ENCODE measurements at regions not wholly inside any gene's neighbourhood (a gene's known extent, or its start where the extent isn't known, plus 50 kb on each side); places are given as distances from the start of the nearest gene placed in this dataset.

DNA sequence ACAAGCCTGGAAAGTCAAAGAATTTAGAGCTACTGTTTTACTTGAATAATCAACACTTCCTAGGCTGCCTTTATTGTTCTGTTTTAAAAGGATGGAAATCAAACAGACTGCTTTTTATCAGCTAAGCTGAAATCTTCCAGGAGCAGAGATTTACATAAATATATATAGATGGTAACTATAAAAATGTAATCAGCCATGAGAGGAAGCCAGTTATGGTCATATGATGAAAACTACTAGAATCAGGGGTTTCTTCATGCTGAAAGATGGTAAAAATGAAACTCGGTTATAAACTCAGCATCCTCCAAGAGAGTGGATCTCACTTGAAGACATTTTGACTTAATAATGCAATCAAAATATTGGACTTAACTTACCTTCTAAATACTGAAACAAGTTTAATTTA lies 413.0 kb downstream of the GXYLT1 start:
- Histone ChIP-seq H2AFZ (ENCODE audit: control insufficient read depth, low read depth, low read length) (no peak overlapping the region), H3K27ac (ENCODE audit: control insufficient read depth, insufficient read depth) (no peak overlapping the region), H4K20me1 (ENCODE audit: control insufficient read depth, insufficient read depth) (no peaks in the 10 kb centered on the region), H3K9ac (ENCODE audit: control insufficient read depth, insufficient read depth, low read length) (no peak overlapping the region), H3K9me3 (replicated peaks; ENCODE audit: control insufficient read depth, insufficient read depth, low read length) (no peaks in the 10 kb centered on the region), H3K27me3 (replicated peaks in 1 of 2; ENCODE audit: control insufficient read depth in 2 of 2, insufficient read depth in 2 of 2, low read length in 1 of 2) (no peaks in the 10 kb centered on the region), H3K4me1 (ENCODE audit: control insufficient read depth, insufficient read depth, low read length) (no peaks in the 10 kb centered on the region), H3K36me3 (ENCODE audit: control insufficient read depth in 2 of 2, insufficient read depth in 2 of 2, low read length in 1 of 2) (no peaks in the 10 kb centered on the region), H3K4me3 (no peak overlapping the region), H3K4me2 (ENCODE audit: control insufficient read depth, insufficient read depth) (no peak overlapping the region), H3K79me2 (ENCODE audit: control insufficient read depth, insufficient read depth, low read length) (no peaks in the 10 kb centered on the region)
- no TSS peak for BruUV-seq (replicated peaks)
- ATAC-seq (no peak), FAIRE-seq (no peak), DNase-seq (ENCODE audit: low read depth, low spot score) (no peak)
- TF ChIP-seq, protein P1, sequence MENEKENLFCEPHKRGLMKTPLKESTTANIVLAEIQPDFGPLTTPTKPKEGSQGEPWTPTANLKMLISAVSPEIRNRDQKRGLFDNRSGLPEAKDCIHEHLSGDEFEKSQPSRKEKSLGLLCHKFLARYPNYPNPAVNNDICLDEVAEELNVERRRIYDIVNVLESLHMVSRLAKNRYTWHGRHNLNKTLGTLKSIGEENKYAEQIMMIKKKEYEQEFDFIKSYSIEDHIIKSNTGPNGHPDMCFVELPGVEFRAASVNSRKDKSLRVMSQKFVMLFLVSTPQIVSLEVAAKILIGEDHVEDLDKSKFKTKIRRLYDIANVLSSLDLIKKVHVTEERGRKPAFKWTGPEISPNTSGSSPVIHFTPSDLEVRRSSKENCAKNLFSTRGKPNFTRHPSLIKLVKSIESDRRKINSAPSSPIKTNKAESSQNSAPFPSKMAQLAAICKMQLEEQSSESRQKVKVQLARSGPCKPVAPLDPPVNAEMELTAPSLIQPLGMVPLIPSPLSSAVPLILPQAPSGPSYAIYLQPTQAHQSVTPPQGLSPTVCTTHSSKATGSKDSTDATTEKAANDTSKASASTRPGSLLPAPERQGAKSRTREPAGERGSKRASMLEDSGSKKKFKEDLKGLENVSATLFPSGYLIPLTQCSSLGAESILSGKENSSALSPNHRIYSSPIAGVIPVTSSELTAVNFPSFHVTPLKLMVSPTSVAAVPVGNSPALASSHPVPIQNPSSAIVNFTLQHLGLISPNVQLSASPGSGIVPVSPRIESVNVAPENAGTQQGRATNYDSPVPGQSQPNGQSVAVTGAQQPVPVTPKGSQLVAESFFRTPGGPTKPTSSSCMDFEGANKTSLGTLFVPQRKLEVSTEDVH (IDR thresholded peaks at IDR 0.05; ENCODE audit: low read depth, partially characterized antibody), result no peak
- TF ChIP-seq, protein P2, sequence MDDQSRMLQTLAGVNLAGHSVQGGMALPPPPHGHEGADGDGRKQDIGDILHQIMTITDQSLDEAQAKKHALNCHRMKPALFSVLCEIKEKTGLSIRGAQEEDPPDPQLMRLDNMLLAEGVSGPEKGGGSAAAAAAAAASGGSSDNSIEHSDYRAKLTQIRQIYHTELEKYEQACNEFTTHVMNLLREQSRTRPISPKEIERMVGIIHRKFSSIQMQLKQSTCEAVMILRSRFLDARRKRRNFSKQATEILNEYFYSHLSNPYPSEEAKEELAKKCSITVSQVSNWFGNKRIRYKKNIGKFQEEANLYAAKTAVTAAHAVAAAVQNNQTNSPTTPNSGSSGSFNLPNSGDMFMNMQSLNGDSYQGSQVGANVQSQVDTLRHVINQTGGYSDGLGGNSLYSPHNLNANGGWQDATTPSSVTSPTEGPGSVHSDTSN (IDR thresholded peaks at IDR 0.05; ENCODE audit: insufficient replicate concordance, low read depth, low read length), result no peak
- TF ChIP-seq ZBED1 (IDR thresholded peaks at IDR 0.05; ENCODE audit: borderline replicate concordance) (no peak), STAT3 (IDR thresholded peaks at IDR 0.05; ENCODE audit: low read depth, low read length) (no peak), NBN (IDR thresholded peaks at IDR 0.05) (no peak), RCOR1 (conservative IDR thresholded peaks at IDR 0.05; ENCODE audit: low read depth, low read length) (no peak), YY1 (IDR thresholded peaks at IDR 0.05; ENCODE audit: low read depth, low read length) (no peak), ZNF622 (IDR thresholded peaks at IDR 0.05) (no peak), KLF5 (IDR thresholded peaks at IDR 0.05; ENCODE audit: partially characterized antibody) (no peak)
- TF ChIP-seq, protein P3, sequence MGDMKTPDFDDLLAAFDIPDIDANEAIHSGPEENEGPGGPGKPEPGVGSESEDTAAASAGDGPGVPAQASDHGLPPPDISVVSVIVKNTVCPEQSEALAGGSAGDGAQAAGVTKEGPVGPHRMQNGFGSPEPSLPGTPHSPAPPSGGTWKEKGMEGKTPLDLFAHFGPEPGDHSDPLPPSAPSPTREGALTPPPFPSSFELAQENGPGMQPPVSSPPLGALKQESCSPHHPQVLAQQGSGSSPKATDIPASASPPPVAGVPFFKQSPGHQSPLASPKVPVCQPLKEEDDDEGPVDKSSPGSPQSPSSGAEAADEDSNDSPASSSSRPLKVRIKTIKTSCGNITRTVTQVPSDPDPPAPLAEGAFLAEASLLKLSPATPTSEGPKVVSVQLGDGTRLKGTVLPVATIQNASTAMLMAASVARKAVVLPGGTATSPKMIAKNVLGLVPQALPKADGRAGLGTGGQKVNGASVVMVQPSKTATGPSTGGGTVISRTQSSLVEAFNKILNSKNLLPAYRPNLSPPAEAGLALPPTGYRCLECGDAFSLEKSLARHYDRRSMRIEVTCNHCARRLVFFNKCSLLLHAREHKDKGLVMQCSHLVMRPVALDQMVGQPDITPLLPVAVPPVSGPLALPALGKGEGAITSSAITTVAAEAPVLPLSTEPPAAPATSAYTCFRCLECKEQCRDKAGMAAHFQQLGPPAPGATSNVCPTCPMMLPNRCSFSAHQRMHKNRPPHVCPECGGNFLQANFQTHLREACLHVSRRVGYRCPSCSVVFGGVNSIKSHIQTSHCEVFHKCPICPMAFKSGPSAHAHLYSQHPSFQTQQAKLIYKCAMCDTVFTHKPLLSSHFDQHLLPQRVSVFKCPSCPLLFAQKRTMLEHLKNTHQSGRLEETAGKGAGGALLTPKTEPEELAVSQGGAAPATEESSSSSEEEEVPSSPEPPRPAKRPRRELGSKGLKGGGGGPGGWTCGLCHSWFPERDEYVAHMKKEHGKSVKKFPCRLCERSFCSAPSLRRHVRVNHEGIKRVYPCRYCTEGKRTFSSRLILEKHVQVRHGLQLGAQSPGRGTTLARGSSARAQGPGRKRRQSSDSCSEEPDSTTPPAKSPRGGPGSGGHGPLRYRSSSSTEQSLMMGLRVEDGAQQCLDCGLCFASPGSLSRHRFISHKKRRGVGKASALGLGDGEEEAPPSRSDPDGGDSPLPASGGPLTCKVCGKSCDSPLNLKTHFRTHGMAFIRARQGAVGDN (IDR thresholded peaks at IDR 0.05), result no peak
- TF ChIP-seq, protein P4, sequence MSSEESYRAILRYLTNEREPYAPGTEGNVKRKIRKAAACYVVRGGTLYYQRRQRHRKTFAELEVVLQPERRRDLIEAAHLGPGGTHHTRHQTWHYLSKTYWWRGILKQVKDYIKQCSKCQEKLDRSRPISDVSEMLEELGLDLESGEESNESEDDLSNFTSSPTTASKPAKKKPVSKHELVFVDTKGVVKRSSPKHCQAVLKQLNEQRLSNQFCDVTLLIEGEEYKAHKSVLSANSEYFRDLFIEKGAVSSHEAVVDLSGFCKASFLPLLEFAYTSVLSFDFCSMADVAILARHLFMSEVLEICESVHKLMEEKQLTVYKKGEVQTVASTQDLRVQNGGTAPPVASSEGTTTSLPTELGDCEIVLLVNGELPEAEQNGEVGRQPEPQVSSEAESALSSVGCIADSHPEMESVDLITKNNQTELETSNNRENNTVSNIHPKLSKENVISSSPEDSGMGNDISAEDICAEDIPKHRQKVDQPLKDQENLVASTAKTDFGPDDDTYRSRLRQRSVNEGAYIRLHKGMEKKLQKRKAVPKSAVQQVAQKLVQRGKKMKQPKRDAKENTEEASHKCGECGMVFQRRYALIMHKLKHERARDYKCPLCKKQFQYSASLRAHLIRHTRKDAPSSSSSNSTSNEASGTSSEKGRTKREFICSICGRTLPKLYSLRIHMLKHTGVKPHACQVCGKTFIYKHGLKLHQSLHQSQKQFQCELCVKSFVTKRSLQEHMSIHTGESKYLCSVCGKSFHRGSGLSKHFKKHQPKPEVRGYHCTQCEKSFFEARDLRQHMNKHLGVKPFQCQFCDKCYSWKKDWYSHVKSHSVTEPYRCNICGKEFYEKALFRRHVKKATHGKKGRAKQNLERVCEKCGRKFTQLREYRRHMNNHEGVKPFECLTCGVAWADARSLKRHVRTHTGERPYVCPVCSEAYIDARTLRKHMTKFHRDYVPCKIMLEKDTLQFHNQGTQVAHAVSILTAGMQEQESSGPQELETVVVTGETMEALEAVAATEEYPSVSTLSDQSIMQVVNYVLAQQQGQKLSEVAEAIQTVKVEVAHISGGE (CRISPR knock-in tag; IDR thresholded peaks at IDR 0.05), result no peak
- SMC1A ChIA-PET (ENCODE audit: uncharacterized antibody, unreplicated experiment), result no interaction called here
- CTCF ChIA-PET, result interaction anchor here (1.3 kb wide), 1 partner anchor 10 kb away, joined by 3 read pairs; no protein-coding TSS in a partner anchor
- POLR2A ChIA-PET, result no interaction called here
- RAD21 ChIA-PET (ENCODE audit: unreplicated experiment), result no interaction called here
- intact Hi-C loops (cut with micrococcal nuclease; ENCODE audit: unreplicated experiment) (no loop called here), in situ Hi-C loops (cut with MboI) (no loop called here)
- WGBS (ENCODE audit: insufficient coverage, insufficient replicate concordance, low lambda C conversion rate, missing lambda C conversion rate), result 22% methylated on average over 1 of the region's 1 CpG

Measured in GM12878 (cell line).